A673 (cell line): ENCODE measurements at regions not wholly inside any gene's neighbourhood (a gene's known extent, or its start where the extent isn't known, plus 50 kb on each side); places are given as distances from the start of the nearest gene placed in this dataset.

Source experiments
- BruUV-seq: library from RNA; stranded (reverse); fragments of 400-500 nt; replicated peaks from 2 replicates; lab custom pipeline; 2021; lab: Mats Ljungman, UMichigan
- CTCF ChIA-PET: fragments of 300-600 bp; sonication (Branson Sonifier 250); formaldehyde crosslinking; loops from one replicate; lab custom pipeline; 2022; ENCODE audit warnings: antibody characterized with exemption; lab: Charles Lee
- POLR2A ChIA-PET: fragments of 300-600 bp; sonication (Branson Sonifier 250); formaldehyde crosslinking; loops from one replicate; lab custom pipeline; 2022; ENCODE audit warnings: antibody characterized with exemption; ENCODE audit not compliant: low non-redundant PET; lab: Charles Lee
- DNase-seq: peaks from one replicate; pipeline ENCODE4 v3.0.0-alpha.2; 2015; ENCODE audit warnings: low spot score
- H3K27ac ChIP-seq: fragments of 200-600 bp; sonication (generic); 2 replicates; pipeline ENCODE4 v1.5.1; 2016; ENCODE audit warnings: mixed run types, low read depth, mild to moderate bottlenecking, mixed read lengths, antibody characterized with exemption, low read length; ENCODE audit not compliant: poor library complexity, severe bottlenecking
- H3K27me3 ChIP-seq: fragments of 200-600 bp; sonication (generic); replicated peaks from 2 replicates; pipeline ENCODE4 v1.6.1; 2017; ENCODE audit warnings: mixed run types, low read depth, mild to moderate bottlenecking, mixed read lengths, antibody characterized with exemption, low read length; ENCODE audit not compliant: insufficient read depth, poor library complexity
- H3K36me3 ChIP-seq: fragments of 200-600 bp; sonication (generic); 2 replicates; pipeline ENCODE4 v1.6.1; 2016; ENCODE audit warnings: mixed run types, mild to moderate bottlenecking, mixed read lengths, antibody characterized with exemption, low read length; ENCODE audit not compliant: insufficient read depth, poor library complexity, severe bottlenecking
- H3K4me1 ChIP-seq: fragments of 200-600 bp; sonication (generic); 2 replicates; pipeline ENCODE4 v1.6.1; 2017; ENCODE audit warnings: mixed run types, mild to moderate bottlenecking, mixed read lengths, antibody characterized with exemption, low read length; ENCODE audit not compliant: insufficient read depth, poor library complexity, severe bottlenecking
- H3K4me3 ChIP-seq: fragments of 200-600 bp; sonication (generic); 2 replicates; pipeline ENCODE4 v1.5.1; 2016; ENCODE audit warnings: low read depth, mixed run types, mild to moderate bottlenecking, mixed read lengths, low read length; ENCODE audit not compliant: poor library complexity, severe bottlenecking
- H3K9me3 ChIP-seq: fragments of 200-600 bp; sonication (generic); 2 replicates; pipeline ENCODE4 v1.6.1; 2016; ENCODE audit warnings: mixed run types, low read depth, mild to moderate bottlenecking, mixed read lengths, antibody characterized with exemption, low read length; ENCODE audit not compliant: poor library complexity, severe bottlenecking
- CTCF ChIP-seq: fragments of 300-800, 200-600 bp; sonication (generic); conservative IDR thresholded peaks from 2 replicates; pipeline ENCODE4 v1.5.1; 2017; ENCODE audit warnings: low read depth, mild to moderate bottlenecking, antibody characterized with exemption, low read length, moderate library complexity, mixed read lengths
- EZH2 ChIP-seq: fragments of 200-600 bp; sonication (generic); IDR thresholded peaks from 2 replicates; pipeline ENCODE4 v1.6.1; 2017; ENCODE audit warnings: borderline replicate concordance, low read depth, mild to moderate bottlenecking, mixed read lengths, antibody characterized with exemption, low read length; ENCODE audit not compliant: poor library complexity, severe bottlenecking
- intact Hi-C: fragments of 100-400 bp; cut with micrococcal nuclease; formaldehyde crosslinking; loops from one replicate; pipeline ENCODE4 v1.10.0; 2022; ENCODE audit not compliant: unreplicated experiment

- no peak overlapping the region for H3K4me3 ChIP-seq
- H3K4me1 ChIP-seq = no peaks in the 10 kb centered on the region
- H3K27ac ChIP-seq = no peak overlapping the region
- peaks cover 8% of the 10 kb centered on the region for H3K27me3 ChIP-seq
- no peaks in the 10 kb centered on the region for H3K36me3 ChIP-seq
- TF ChIP-seq CTCF (no peak), EZH2 (no peak)
- BruUV-seq = no TSS peak
- H3K9me3 ChIP-seq = peaks cover 5% of the 10 kb centered on the region
- ChIA-PET POLR2A (no interaction called here), CTCF (no interaction called here)
- no peak for DNase-seq
- intact Hi-C loops = no loop called here
Observed at GRCh38 chr7:92972441-92972840, 136.1 kb upstream of the CDK6 start.

GRCh38 chr7:92969061-92969460 is 132.7 kb upstream of the CDK6 start:
- Histone ChIP-seq H3K4me1 (no peaks in the 10 kb centered on the region), H3K27ac (no peak overlapping the region), H3K36me3 (no peaks in the 10 kb centered on the region), H3K4me3 (no peak overlapping the region), H3K27me3 (peaks cover 8% of the 10 kb centered on the region), H3K9me3 (no peaks in the 10 kb centered on the region)
- TF ChIP-seq EZH2 (no peak), CTCF (no peak)
- POLR2A ChIA-PET = no interaction called here
- CTCF ChIA-PET = no interaction called here
- no peak for DNase-seq
- BruUV-seq = no TSS peak
- intact Hi-C loops = no loop called here

GRCh38 chr7:92968502-92968901 is 132.1 kb upstream of the CDK6 start:
- ChIA-PET POLR2A (no interaction called here), CTCF (no interaction called here)
- no peak overlapping the region for H3K27ac ChIP-seq
- no TSS peak for BruUV-seq
- H3K9me3 ChIP-seq = no peaks in the 10 kb centered on the region
- no peaks in the 10 kb centered on the region for H3K36me3 ChIP-seq
- intact Hi-C loops = no loop called here
- no peak for DNase-seq
- no peak for TF ChIP-seq EZH2
- no peak for TF ChIP-seq CTCF
- no peak overlapping the region for H3K4me3 ChIP-seq
- peaks cover 3% of the 10 kb centered on the region for H3K27me3 ChIP-seq
- H3K4me1 ChIP-seq = no peaks in the 10 kb centered on the region
